ENCODE measurements at regions not wholly inside any gene's neighbourhood (a gene's known extent, or its start where the extent isn't known, plus 50 kb on each side); places are given as distances from the start of the nearest gene placed in this dataset.

GRCh38 chr1:222916100-222916499, 101.3 kb downstream of the DISP1 start:
- no peaks in the 10 kb centered on the region for H3K36me3 ChIP-seq
- DNase-seq (ENCODE audit: low spot score) = no peak
- intact Hi-C loops (cut with DNase I) = no loop called here
- WGBS = 61% methylated on average over 3 of the region's 3 CpGs
- H3K27ac ChIP-seq = no peak overlapping the region
- H3K27me3 ChIP-seq (replicated peaks; ENCODE audit: insufficient read depth) = no peaks in the 10 kb centered on the region
- TF ChIP-seq POLR2A (IDR thresholded peaks at IDR 0.05) = no peak
- H3K4me3 ChIP-seq = no peak overlapping the region
- no peaks in the 10 kb centered on the region for H3K9me3 ChIP-seq
- H3K4me1 ChIP-seq (replicated peaks) = no peaks in the 10 kb centered on the region

- no peaks in the 10 kb centered on the region for H3K27me3 ChIP-seq (replicated peaks; ENCODE audit: insufficient read depth)
- TF ChIP-seq POLR2AphosphoS5 (IDR thresholded peaks at IDR 0.05) (no peak), POLR2A (IDR thresholded peaks at IDR 0.05) (no peak), CTCF (IDR thresholded peaks at IDR 0.05) (no peak)
- no peaks in the 10 kb centered on the region for H3K9me3 ChIP-seq
- intact Hi-C loops (cut with DNase I) = no loop called here
- H3K27ac ChIP-seq = no peak overlapping the region
- no peaks in the 10 kb centered on the region for H3K36me3 ChIP-seq
- H3K4me1 ChIP-seq (replicated peaks) = no peaks in the 10 kb centered on the region
- WGBS = 86% methylated on average over 14 of the region's 14 CpGs
- no peak for DNase-seq (ENCODE audit: low spot score)
- H3K4me3 ChIP-seq = no peak overlapping the region
These were observed 104.1 kb downstream of the DISP1 start for GRCh38 chr1:222918801-222919477.

GRCh38 chr1:222919478-222919865, 104.6 kb downstream of the DISP1 start:
- Histone ChIP-seq H3K27me3 (replicated peaks; ENCODE audit: insufficient read depth) (no peaks in the 10 kb centered on the region), H3K36me3 (no peaks in the 10 kb centered on the region), H3K4me1 (replicated peaks) (no peaks in the 10 kb centered on the region), H3K9me3 (no peaks in the 10 kb centered on the region), H3K4me3 (no peak overlapping the region), H3K27ac (no peak overlapping the region)
- TF ChIP-seq POLR2A (IDR thresholded peaks at IDR 0.05) (no peak), CTCF (IDR thresholded peaks at IDR 0.05) (no peak), POLR2AphosphoS5 (IDR thresholded peaks at IDR 0.05) (no peak)
- 74% methylated on average over 5 of the region's 5 CpGs for WGBS
- DNase-seq (ENCODE audit: low spot score) = no peak
- intact Hi-C loops (cut with DNase I) = no loop called here

- no peaks in the 10 kb centered on the region for H3K9me3 ChIP-seq
- no peak for TF ChIP-seq CTCF (IDR thresholded peaks at IDR 0.05)
- no peaks in the 10 kb centered on the region for H3K27me3 ChIP-seq (replicated peaks; ENCODE audit: insufficient read depth)
- H3K4me1 ChIP-seq (replicated peaks) = no peaks in the 10 kb centered on the region
- intact Hi-C loops (cut with DNase I) = no loop called here
- DNase-seq (ENCODE audit: low spot score) = no peak
- no peaks in the 10 kb centered on the region for H3K36me3 ChIP-seq
- H3K27ac ChIP-seq = no peak overlapping the region
- H3K4me3 ChIP-seq = no peak overlapping the region
These were observed 105.3 kb downstream of the DISP1 start for GRCh38 chr1:222920169-222920568.

GRCh38 chr1:222921945-222922344, 107.1 kb downstream of the DISP1 start:
- intact Hi-C loops (cut with DNase I) = no loop called here
- no peaks in the 10 kb centered on the region for H3K4me1 ChIP-seq (replicated peaks)
- H3K27ac ChIP-seq = no peak overlapping the region
- H3K4me3 ChIP-seq = no peak overlapping the region
- no peaks in the 10 kb centered on the region for H3K36me3 ChIP-seq
- WGBS = 84% methylated on average over 1 of the region's 1 CpG
- H3K27me3 ChIP-seq (replicated peaks; ENCODE audit: insufficient read depth) = no peaks in the 10 kb centered on the region
- no peak for DNase-seq (ENCODE audit: low spot score)
- no peak for TF ChIP-seq POLR2A (IDR thresholded peaks at IDR 0.05)
- TF ChIP-seq CTCF (IDR thresholded peaks at IDR 0.05) = no peak
- TF ChIP-seq POLR2AphosphoS5 (IDR thresholded peaks at IDR 0.05) = no peak
- no peaks in the 10 kb centered on the region for H3K9me3 ChIP-seq
